Hepatocyte (in vitro differentiated cells): ENCODE measurements at regions not wholly inside any gene's neighbourhood (a gene's known extent, or its start where the extent isn't known, plus 50 kb on each side); places are given as distances from the start of the nearest gene placed in this dataset.
"Not testable (repeated sequence)": the region's sequence is repeated elsewhere in the genome, so short reads cannot be mapped to it uniquely, and the experiment has no call there.

Experiments used
- DNase-seq: peaks from one replicate; pipeline ENCODE4 v3.0.0-alpha.2; 2016; ENCODE audit warnings: low spot score
- H2AFZ ChIP-seq: fragments of 200-600 bp; sonication (generic); 2 replicates; pipeline ENCODE4 v1.6.0; 2016; ENCODE audit warnings: antibody characterized with exemption, mild to moderate bottlenecking
- H3K27ac ChIP-seq: fragments of 200-600 bp; sonication (generic); 2 replicates; pipeline ENCODE4 v1.5.1; 2016; ENCODE audit warnings: mild to moderate bottlenecking
- H3K27me3 ChIP-seq: fragments of 200-600 bp; sonication (generic); 2 replicates; pipeline ENCODE4 v1.6.1; 2016
- H3K36me3 ChIP-seq: fragments of 200-600 bp; sonication (generic); replicated peaks from 2 replicates; pipeline ENCODE4 v1.5.1; 2016; ENCODE audit warnings: low read depth; ENCODE audit not compliant: insufficient read depth
- H3K4me1 ChIP-seq: fragments of 200-600 bp; sonication (generic); 2 replicates; pipeline ENCODE4 v1.5.1; 2016; ENCODE audit warnings: mild to moderate bottlenecking, moderate library complexity; ENCODE audit not compliant: insufficient read depth
- H3K4me2 ChIP-seq: fragments of 200-600 bp; sonication (generic); 2 replicates; pipeline ENCODE4 v1.6.0; 2016
- H3K4me3 ChIP-seq: fragments of 200-600 bp; sonication (generic); 2 replicates; pipeline ENCODE4 v1.5.1; 2016; ENCODE audit warnings: mild to moderate bottlenecking
- H3K79me2 ChIP-seq: fragments of 200-600 bp; sonication (generic); 2 replicates; pipeline ENCODE4 v1.6.0; 2017; ENCODE audit warnings: mild to moderate bottlenecking
- H3K9me2 ChIP-seq: fragments of 200-600 bp; sonication (generic); replicated peaks from 2 replicates; pipeline ENCODE4 v1.6.0; 2017; ENCODE audit warnings: mild to moderate bottlenecking; ENCODE audit not compliant: insufficient read depth
- H3K9me3 ChIP-seq: fragments of 200-600 bp; sonication (generic); 2 replicates; pipeline ENCODE4 v1.5.1; 2016; ENCODE audit warnings: low read depth, mild to moderate bottlenecking
- H4K20me1 ChIP-seq: fragments of 200-600 bp; sonication (generic); 2 replicates; pipeline ENCODE4 v1.6.0; 2016; ENCODE audit warnings: mild to moderate bottlenecking; ENCODE audit not compliant: insufficient read depth, poor library complexity, severe bottlenecking
- CTCF ChIP-seq: fragments of 200-600 bp; sonication (generic); IDR thresholded peaks from 2 replicates; pipeline ENCODE4 v1.5.1; 2016; ENCODE audit warnings: antibody characterized with exemption, mild to moderate bottlenecking; ENCODE audit not compliant: poor library complexity
- EZH2 ChIP-seq: fragments of 200-600 bp; sonication (generic); IDR thresholded peaks from 2 replicates; pipeline ENCODE4 v1.6.1; 2016; ENCODE audit warnings: antibody characterized with exemption, mild to moderate bottlenecking, borderline replicate concordance
- EZH2phosphoT487 ChIP-seq: fragments of 200-600 bp; sonication (generic); IDR thresholded peaks from one replicate; pipeline ENCODE4 v1.6.1; 2018; ENCODE audit warnings: antibody characterized with exemption, mild to moderate bottlenecking, low read depth, moderate library complexity; ENCODE audit not compliant: unreplicated experiment, severe bottlenecking
- WGBS: methylation state at CpG from one replicate; pipeline ENCODE4 v1.1.6; 2016; ENCODE audit warnings: low lambda C conversion rate; ENCODE audit errors: missing lambda C conversion rate; 5-methylcytosine and 5-hydroxymethylcytosine counted together

GRCh38 chr10:55628260-55628701 is 732.8 kb downstream of the ZWINT start:
- Histone ChIP-seq H3K79me2 (no peaks in the 10 kb centered on the region), H3K36me3 (no peaks in the 10 kb centered on the region), H3K4me2 (peak overlapping the region; percentile 94), H3K27me3 (peaks cover 22% of the 10 kb centered on the region), H4K20me1 (no peaks in the 10 kb centered on the region), H2AFZ (peak overlapping the region; percentile 67), H3K27ac (no peak overlapping the region), H3K9me2 (no peaks in the 10 kb centered on the region), H3K4me3 (peak overlapping the region; percentile 57), H3K9me3 (no peaks in the 10 kb centered on the region), H3K4me1 (no peaks in the 10 kb centered on the region)
- WGBS, result 1% methylated on average over 30 of the region's 30 CpGs
- TF ChIP-seq EZH2phosphoT487 (no peak), CTCF (peak; percentile 23)
- peak; percentile 34 for DNase-seq

- H3K27me3 ChIP-seq, result peaks cover 22% of the 10 kb centered on the region
- no peak overlapping the region for H3K27ac ChIP-seq
- H2AFZ ChIP-seq, result peak overlapping the region; percentile 67
- WGBS, result 3% methylated on average over 26 of the region's 26 CpGs
- TF ChIP-seq EZH2phosphoT487 (no peak), CTCF (no peak), EZH2 (no peak)
- H3K4me3 ChIP-seq, result peak overlapping the region; percentile 57
- H3K4me2 ChIP-seq, result peak overlapping the region; percentile 94
- H3K9me3 ChIP-seq, result no peaks in the 10 kb centered on the region
- H3K9me2 ChIP-seq, result no peaks in the 10 kb centered on the region
- H3K79me2 ChIP-seq, result no peaks in the 10 kb centered on the region
- DNase-seq, result peak; percentile 22
- no peaks in the 10 kb centered on the region for H3K4me1 ChIP-seq
- H3K36me3 ChIP-seq, result no peaks in the 10 kb centered on the region
- H4K20me1 ChIP-seq, result no peaks in the 10 kb centered on the region
These were observed 733.5 kb downstream of the ZWINT start for GRCh38 chr10:55627501-55628051.

GRCh38 chr10:55601690-55602478 is 759.2 kb downstream of the ZWINT start:
- not testable (repeated sequence) for H3K4me1 ChIP-seq, H3K36me3 ChIP-seq, H4K20me1 ChIP-seq, H3K27ac ChIP-seq, H3K9me3 ChIP-seq, H3K9me2 ChIP-seq, H3K27me3 ChIP-seq, H3K4me3 ChIP-seq, H3K79me2 ChIP-seq
- peak; percentile 9 for DNase-seq
- peak overlapping the region; percentile 57 for H2AFZ ChIP-seq
- WGBS, result 3% methylated on average over 29 of the region's 29 CpGs
- peak overlapping the region; percentile 77 for H3K4me2 ChIP-seq

GRCh38 chr10:55551603-55552002 is 750.6 kb upstream of the PCDH15 start:
- no peak overlapping the region for H3K4me3 ChIP-seq
- H3K9me3 ChIP-seq, result no peaks in the 10 kb centered on the region
- no peak overlapping the region for H2AFZ ChIP-seq
- no peak overlapping the region for H3K27ac ChIP-seq
- H3K4me2 ChIP-seq, result no peak overlapping the region
- no peaks in the 10 kb centered on the region for H3K27me3 ChIP-seq
- H4K20me1 ChIP-seq, result no peaks in the 10 kb centered on the region
- no peaks in the 10 kb centered on the region for H3K79me2 ChIP-seq
- WGBS, result 88% methylated on average over 2 of the region's 2 CpGs
- TF ChIP-seq CTCF, result no peak
- TF ChIP-seq EZH2, result no peak
- no peak for TF ChIP-seq EZH2phosphoT487
- no peaks in the 10 kb centered on the region for H3K36me3 ChIP-seq
- no peaks in the 10 kb centered on the region for H3K9me2 ChIP-seq
- no peak for DNase-seq
- no peaks in the 10 kb centered on the region for H3K4me1 ChIP-seq
